Neural cell (in vitro differentiated cells): ENCODE measurements at regions not wholly inside any gene's neighbourhood (a gene's known extent, or its start where the extent isn't known, plus 50 kb on each side); places are given as distances from the start of the nearest gene placed in this dataset.

Experiments
- H2AFZ ChIP-seq: fragments of 200-600, 300-800 bp; sonication (generic), shearing (Covaris generic); 2 replicates; pipeline ENCODE4 v1.6.0; 2014; ENCODE audit warnings: low read depth, mild to moderate bottlenecking, antibody characterized with exemption, low read length, moderate library complexity
- H3F3A ChIP-seq: fragments of 200-600 bp; shearing (Covaris generic); 2 replicates; pipeline ENCODE4 v1.6.1; 2016; ENCODE audit warnings: mild to moderate bottlenecking, moderate library complexity, mixed read lengths, antibody characterized with exemption, low read length; ENCODE audit not compliant: insufficient read depth, poor library complexity, severe bottlenecking
- H3K27ac ChIP-seq: fragments of 200-600, 300-800 bp; sonication (generic), shearing (Covaris generic); 2 replicates; pipeline ENCODE4 v1.5.1; 2014; ENCODE audit warnings: mild to moderate bottlenecking, low read length, moderate library complexity
- H3K27me3 ChIP-seq: fragments of 300-800, 200-600 bp; sonication (generic), shearing (Covaris generic); 2 replicates; pipeline ENCODE4 v1.6.0; 2014; ENCODE audit warnings: mild to moderate bottlenecking, low read depth, low read length, moderate library complexity; ENCODE audit not compliant: insufficient read depth
- H3K36me3 ChIP-seq: fragments of 300-800, 200-600 bp; sonication (generic), shearing (Covaris generic); 2 replicates; pipeline ENCODE4 v1.5.1; 2014; ENCODE audit warnings: mild to moderate bottlenecking, antibody characterized with exemption, low read length, moderate library complexity; ENCODE audit not compliant: insufficient read depth
- H3K4me2 ChIP-seq: fragments of 300-800, 200-600 bp; sonication (generic), shearing (Covaris generic); 2 replicates; pipeline ENCODE4 v1.6.0; 2014; ENCODE audit warnings: mild to moderate bottlenecking, low read length
- H3K4me3 ChIP-seq: fragments of 300-800, 200-600 bp; sonication (generic), shearing (Covaris generic); 2 replicates; pipeline ENCODE4 v1.5.1; 2014; ENCODE audit warnings: mild to moderate bottlenecking, low read length, moderate library complexity
- H3K79me2 ChIP-seq: fragments of 200-600 bp; shearing (Covaris generic); replicated peaks from 2 replicates; pipeline ENCODE4 v1.6.0; 2014; ENCODE audit warnings: mild to moderate bottlenecking, low read length, moderate library complexity; ENCODE audit not compliant: insufficient read depth
- H3K9ac ChIP-seq: fragments of 300-800, 200-600 bp; sonication (generic), shearing (Covaris generic); 2 replicates; pipeline ENCODE4 v1.6.1; 2016; ENCODE audit warnings: mild to moderate bottlenecking, low read length, mixed read lengths
- H3K9me2 ChIP-seq: fragments of 200-600 bp; shearing (Covaris generic); 2 replicates; pipeline ENCODE4 v1.6.1; 2016; ENCODE audit warnings: mild to moderate bottlenecking, low read length, mixed read lengths; ENCODE audit not compliant: insufficient read depth
- H3K9me3 ChIP-seq: fragments of 200-600, 300-800 bp; sonication (generic), shearing (Covaris generic); 2 replicates; pipeline ENCODE4 v1.6.1; 2016; ENCODE audit warnings: mild to moderate bottlenecking, mixed run types, low read length, moderate library complexity, mixed read lengths
- H4K20me1 ChIP-seq: fragments of 200-600 bp; shearing (Covaris generic); 2 replicates; pipeline ENCODE4 v1.6.1; 2016; ENCODE audit warnings: mild to moderate bottlenecking, mixed run types; ENCODE audit not compliant: insufficient read depth
- EP300 ChIP-seq: fragments of 450-650 bp; conservative IDR thresholded peaks from 2 replicates; pipeline ENCODE4 v1.6.1; 2014; ENCODE audit warnings: antibody characterized with exemption, mild to moderate bottlenecking, moderate library complexity; ENCODE audit not compliant: poor library complexity, severe bottlenecking
- EZH2 ChIP-seq: fragments of 200-600, 300-800 bp; shearing (Covaris generic), sonication (generic); IDR thresholded peaks from 2 replicates; pipeline ENCODE4 v1.6.1; 2014; ENCODE audit warnings: antibody characterized with exemption, low read length, borderline replicate concordance, mild to moderate bottlenecking; ENCODE audit not compliant: insufficient read depth, poor library complexity, severe bottlenecking
- MXI1 ChIP-seq: fragments of 450-650 bp; conservative IDR thresholded peaks from 2 replicates; pipeline ENCODE4 v1.6.1; 2014; ENCODE audit warnings: antibody characterized with exemption, mild to moderate bottlenecking; ENCODE audit not compliant: poor library complexity, severe bottlenecking
- POLR2AphosphoS5 ChIP-seq: IDR thresholded peaks from 2 replicates; pipeline ENCODE4 v1.6.1; 2012
- RAD21 ChIP-seq: fragments of 450-650 bp; conservative IDR thresholded peaks from 2 replicates; pipeline ENCODE4 v1.6.1; 2014; ENCODE audit warnings: antibody characterized with exemption, mild to moderate bottlenecking, moderate library complexity
- SMC3 ChIP-seq: fragments of 450-650 bp; conservative IDR thresholded peaks from 2 replicates; pipeline ENCODE4 v1.6.1; 2014; ENCODE audit warnings: antibody characterized with exemption, mild to moderate bottlenecking, moderate library complexity; ENCODE audit not compliant: poor library complexity
- TAF1 ChIP-seq: IDR thresholded peaks from 2 replicates; pipeline ENCODE4 v1.6.1; 2012; ENCODE audit warnings: low read depth
- TF ChIP-seq, protein P1 (sequence below): IDR thresholded peaks from 2 replicates; pipeline ENCODE4 v1.6.1; 2012; ENCODE audit warnings: borderline replicate concordance
- TF ChIP-seq, protein P2 (sequence below): fragments of 450-650 bp; IDR thresholded peaks from 2 replicates; pipeline ENCODE4 v1.5.1; 2014; ENCODE audit warnings: antibody characterized with exemption, mild to moderate bottlenecking, moderate library complexity; ENCODE audit not compliant: poor library complexity, severe bottlenecking

GRCh38 chr5:126046318-126046717, 376.9 kb upstream of the GRAMD2B start:
- Histone ChIP-seq H3K4me2 (peak overlapping the region; percentile 21), H3K9me3 (no peaks in the 10 kb centered on the region), H4K20me1 (no peaks in the 10 kb centered on the region), H2AFZ (no peak overlapping the region), H3F3A (peaks cover 13% of the 10 kb centered on the region), H3K4me3 (no peak overlapping the region), H3K79me2 (no peaks in the 10 kb centered on the region), H3K27me3 (no peaks in the 10 kb centered on the region), H3K9ac (peak overlapping the region; percentile 36), H3K36me3 (no peaks in the 10 kb centered on the region), H3K9me2 (no peaks in the 10 kb centered on the region), H3K27ac (peak overlapping the region; percentile 95)
- peak; percentile 89 for TF ChIP-seq EP300
- TF ChIP-seq, protein P1, sequence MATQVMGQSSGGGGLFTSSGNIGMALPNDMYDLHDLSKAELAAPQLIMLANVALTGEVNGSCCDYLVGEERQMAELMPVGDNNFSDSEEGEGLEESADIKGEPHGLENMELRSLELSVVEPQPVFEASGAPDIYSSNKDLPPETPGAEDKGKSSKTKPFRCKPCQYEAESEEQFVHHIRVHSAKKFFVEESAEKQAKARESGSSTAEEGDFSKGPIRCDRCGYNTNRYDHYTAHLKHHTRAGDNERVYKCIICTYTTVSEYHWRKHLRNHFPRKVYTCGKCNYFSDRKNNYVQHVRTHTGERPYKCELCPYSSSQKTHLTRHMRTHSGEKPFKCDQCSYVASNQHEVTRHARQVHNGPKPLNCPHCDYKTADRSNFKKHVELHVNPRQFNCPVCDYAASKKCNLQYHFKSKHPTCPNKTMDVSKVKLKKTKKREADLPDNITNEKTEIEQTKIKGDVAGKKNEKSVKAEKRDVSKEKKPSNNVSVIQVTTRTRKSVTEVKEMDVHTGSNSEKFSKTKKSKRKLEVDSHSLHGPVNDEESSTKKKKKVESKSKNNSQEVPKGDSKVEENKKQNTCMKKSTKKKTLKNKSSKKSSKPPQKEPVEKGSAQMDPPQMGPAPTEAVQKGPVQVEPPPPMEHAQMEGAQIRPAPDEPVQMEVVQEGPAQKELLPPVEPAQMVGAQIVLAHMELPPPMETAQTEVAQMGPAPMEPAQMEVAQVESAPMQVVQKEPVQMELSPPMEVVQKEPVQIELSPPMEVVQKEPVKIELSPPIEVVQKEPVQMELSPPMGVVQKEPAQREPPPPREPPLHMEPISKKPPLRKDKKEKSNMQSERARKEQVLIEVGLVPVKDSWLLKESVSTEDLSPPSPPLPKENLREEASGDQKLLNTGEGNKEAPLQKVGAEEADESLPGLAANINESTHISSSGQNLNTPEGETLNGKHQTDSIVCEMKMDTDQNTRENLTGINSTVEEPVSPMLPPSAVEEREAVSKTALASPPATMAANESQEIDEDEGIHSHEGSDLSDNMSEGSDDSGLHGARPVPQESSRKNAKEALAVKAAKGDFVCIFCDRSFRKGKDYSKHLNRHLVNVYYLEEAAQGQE, result peak; percentile 41
- TF ChIP-seq SMC3, result no peak
- TF ChIP-seq POLR2AphosphoS5, result peak; percentile 52
- TF ChIP-seq MXI1, result no peak

DNA sequence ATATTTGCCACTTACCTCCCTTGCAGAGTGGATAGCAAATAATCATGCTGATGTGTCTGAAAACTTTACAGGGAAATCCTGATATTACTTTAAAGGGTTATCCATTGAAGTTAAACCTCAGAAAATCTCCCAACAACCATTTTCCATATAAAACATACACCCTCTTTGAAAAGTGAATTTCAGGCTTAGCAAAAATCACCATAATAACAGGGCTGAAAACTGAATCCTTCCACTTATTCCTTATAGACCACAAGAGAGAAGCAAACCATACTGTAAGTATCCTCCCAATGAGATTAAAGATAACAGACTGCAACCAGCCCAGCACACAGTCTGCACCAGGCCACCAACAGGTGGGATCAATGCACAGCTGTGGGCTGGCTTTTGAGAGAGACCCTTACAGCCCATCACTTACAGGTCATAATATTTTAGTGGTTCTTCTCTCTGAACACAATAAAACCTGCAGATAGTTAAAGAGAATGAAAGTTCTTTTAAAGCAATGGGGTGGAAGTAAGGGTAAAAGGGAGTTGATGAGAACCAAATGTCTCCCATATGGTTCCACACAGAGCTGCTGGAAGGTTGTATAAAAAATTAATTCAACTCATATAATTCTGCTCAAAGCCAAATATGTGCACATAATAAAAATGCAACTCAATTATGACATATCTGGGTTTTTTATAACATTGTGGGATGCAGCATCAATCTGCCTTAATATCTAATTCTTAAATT, 376.2 kb upstream of the GRAMD2B start:
- Histone ChIP-seq H3F3A (peaks cover 13% of the 10 kb centered on the region), H3K27ac (peak overlapping the region; percentile 95), H4K20me1 (no peaks in the 10 kb centered on the region), H3K4me2 (peak overlapping the region; percentile 21), H3K9me2 (no peaks in the 10 kb centered on the region), H3K9me3 (no peaks in the 10 kb centered on the region), H3K79me2 (no peaks in the 10 kb centered on the region), H3K27me3 (no peaks in the 10 kb centered on the region), H3K36me3 (no peaks in the 10 kb centered on the region), H2AFZ (no peak overlapping the region), H3K9ac (peak overlapping the region; percentile 36), H3K4me3 (no peak overlapping the region)
- TF ChIP-seq, protein P2, sequence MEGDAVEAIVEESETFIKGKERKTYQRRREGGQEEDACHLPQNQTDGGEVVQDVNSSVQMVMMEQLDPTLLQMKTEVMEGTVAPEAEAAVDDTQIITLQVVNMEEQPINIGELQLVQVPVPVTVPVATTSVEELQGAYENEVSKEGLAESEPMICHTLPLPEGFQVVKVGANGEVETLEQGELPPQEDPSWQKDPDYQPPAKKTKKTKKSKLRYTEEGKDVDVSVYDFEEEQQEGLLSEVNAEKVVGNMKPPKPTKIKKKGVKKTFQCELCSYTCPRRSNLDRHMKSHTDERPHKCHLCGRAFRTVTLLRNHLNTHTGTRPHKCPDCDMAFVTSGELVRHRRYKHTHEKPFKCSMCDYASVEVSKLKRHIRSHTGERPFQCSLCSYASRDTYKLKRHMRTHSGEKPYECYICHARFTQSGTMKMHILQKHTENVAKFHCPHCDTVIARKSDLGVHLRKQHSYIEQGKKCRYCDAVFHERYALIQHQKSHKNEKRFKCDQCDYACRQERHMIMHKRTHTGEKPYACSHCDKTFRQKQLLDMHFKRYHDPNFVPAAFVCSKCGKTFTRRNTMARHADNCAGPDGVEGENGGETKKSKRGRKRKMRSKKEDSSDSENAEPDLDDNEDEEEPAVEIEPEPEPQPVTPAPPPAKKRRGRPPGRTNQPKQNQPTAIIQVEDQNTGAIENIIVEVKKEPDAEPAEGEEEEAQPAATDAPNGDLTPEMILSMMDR, result no peak
- no peak for TF ChIP-seq TAF1
- no peak for TF ChIP-seq SMC3
- no peak for TF ChIP-seq POLR2AphosphoS5
- TF ChIP-seq, protein P1, result no peak
- no peak for TF ChIP-seq RAD21
- no peak for TF ChIP-seq MXI1
- TF ChIP-seq EP300, result no peak
- TF ChIP-seq EZH2, result no peak
